HG03558 (cell line): ENCODE measurements at regions not wholly inside any gene's neighbourhood (a gene's known extent, or its start where the extent isn't known, plus 50 kb on each side); places are given as distances from the start of the nearest gene placed in this dataset.

Experiments used
- ATAC-seq: cut with Tn5 transposase; IDR thresholded peaks from one replicate; pipeline ENCODE4 v1.9.1; 2021; ENCODE audit warnings: moderate number of reproducible peaks; ENCODE audit not compliant: unreplicated experiment; ENCODE audit errors: extremely low read depth

GRCh38 chr11:127238321-127238720, 237.8 kb upstream of the KIRREL3 start:
- no peak for ATAC-seq

- no peak for ATAC-seq
Measured at GRCh38 chr11:127236776-127237175, 236.2 kb upstream of the KIRREL3 start.

GRCh38 chr11:127233998-127234397, 233.4 kb upstream of the KIRREL3 start:
- ATAC-seq, result no peak

GRCh38 chr11:127230392-127230791, 229.8 kb upstream of the KIRREL3 start:
- no peak for ATAC-seq

GRCh38 chr11:127226949-127227348, 226.4 kb upstream of the KIRREL3 start:
- no peak for ATAC-seq

GRCh38 chr11:127226380-127226779, 225.8 kb upstream of the KIRREL3 start:
- ATAC-seq, result no peak

- no peak for ATAC-seq
Measured at GRCh38 chr11:127225619-127226018, 225.0 kb upstream of the KIRREL3 start.

GRCh38 chr11:127224276-127224675, 223.7 kb upstream of the KIRREL3 start:
- no peak for ATAC-seq

- ATAC-seq, result no peak
Measured at GRCh38 chr11:127223633-127224032, 223.1 kb upstream of the KIRREL3 start.

- no peak for ATAC-seq
Measured at GRCh38 chr11:127223026-127223425, 222.5 kb upstream of the KIRREL3 start.

GRCh38 chr11:127219704-127220103, 219.1 kb upstream of the KIRREL3 start:
- ATAC-seq, result no peak

- no peak for ATAC-seq
Measured at GRCh38 chr11:127218275-127218608, 217.7 kb upstream of the KIRREL3 start.

GRCh38 chr11:127217452-127218274, 217.1 kb upstream of the KIRREL3 start:
- ATAC-seq, result no peak

- ATAC-seq, result no peak
Measured at GRCh38 chr11:127205688-127206217, 205.2 kb upstream of the KIRREL3 start.

- ATAC-seq, result no peak
Measured at GRCh38 chr11:127203490-127203889, 202.9 kb upstream of the KIRREL3 start.

- ATAC-seq, result no peak
Measured at GRCh38 chr11:127202105-127202504, 201.5 kb upstream of the KIRREL3 start.

- ATAC-seq, result no peak
Measured at GRCh38 chr11:127199306-127199801, 198.8 kb upstream of the KIRREL3 start.

GRCh38 chr11:127195501-127196120, 195.0 kb upstream of the KIRREL3 start:
- no peak for ATAC-seq

- no peak for ATAC-seq
Measured at GRCh38 chr11:127194521-127194920, 194.0 kb upstream of the KIRREL3 start.

- no peak for ATAC-seq
Measured at GRCh38 chr11:127193950-127194349, 193.4 kb upstream of the KIRREL3 start.

GRCh38 chr11:127191689-127192088, 191.1 kb upstream of the KIRREL3 start:
- no peak for ATAC-seq
